ENCODE measurements at regions not wholly inside any gene's neighbourhood (a gene's known extent, or its start where the extent isn't known, plus 50 kb on each side); places are given as distances from the start of the nearest gene placed in this dataset.

DNA sequence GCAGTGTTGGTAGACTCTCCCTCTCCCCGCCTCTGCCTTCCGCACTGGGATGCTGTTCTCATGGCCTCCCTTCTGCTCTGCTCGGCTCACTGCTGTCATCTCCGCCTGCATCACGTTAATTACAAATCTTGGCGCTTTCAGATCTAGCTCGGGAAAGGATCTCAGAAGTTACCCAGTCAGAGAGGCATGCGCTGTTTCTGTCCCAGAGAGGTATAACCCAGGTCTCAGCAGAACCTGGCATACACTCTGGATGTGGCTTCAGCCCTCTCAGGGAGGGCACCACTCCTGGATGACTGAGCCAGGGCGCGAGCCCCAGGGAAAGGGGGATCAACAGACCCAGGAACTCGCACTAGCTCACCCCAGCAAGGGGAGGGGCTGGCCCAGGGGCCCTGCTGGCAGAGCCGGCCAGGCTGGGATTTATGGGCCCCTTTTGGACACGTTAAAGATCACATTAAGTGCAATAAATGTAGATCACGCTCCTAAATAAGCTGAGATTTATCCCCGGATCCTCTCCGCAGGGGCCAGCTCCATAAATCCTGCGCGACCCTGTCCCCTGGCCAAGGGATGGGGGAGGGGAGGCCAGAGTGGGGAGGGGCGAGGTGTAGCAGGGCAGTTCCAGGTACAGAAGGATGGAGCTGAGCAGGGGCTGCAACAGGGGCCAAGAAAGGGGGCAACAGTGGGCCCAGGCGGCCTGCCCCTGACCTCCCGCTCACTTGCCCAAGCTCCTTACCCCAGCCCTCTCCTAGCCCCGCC lies 101.3 kb upstream of the ZBTB40 start:
- TF ChIP-seq POLR2A (IDR thresholded peaks at IDR 0.05), result no peak
- TF ChIP-seq, protein P1, sequence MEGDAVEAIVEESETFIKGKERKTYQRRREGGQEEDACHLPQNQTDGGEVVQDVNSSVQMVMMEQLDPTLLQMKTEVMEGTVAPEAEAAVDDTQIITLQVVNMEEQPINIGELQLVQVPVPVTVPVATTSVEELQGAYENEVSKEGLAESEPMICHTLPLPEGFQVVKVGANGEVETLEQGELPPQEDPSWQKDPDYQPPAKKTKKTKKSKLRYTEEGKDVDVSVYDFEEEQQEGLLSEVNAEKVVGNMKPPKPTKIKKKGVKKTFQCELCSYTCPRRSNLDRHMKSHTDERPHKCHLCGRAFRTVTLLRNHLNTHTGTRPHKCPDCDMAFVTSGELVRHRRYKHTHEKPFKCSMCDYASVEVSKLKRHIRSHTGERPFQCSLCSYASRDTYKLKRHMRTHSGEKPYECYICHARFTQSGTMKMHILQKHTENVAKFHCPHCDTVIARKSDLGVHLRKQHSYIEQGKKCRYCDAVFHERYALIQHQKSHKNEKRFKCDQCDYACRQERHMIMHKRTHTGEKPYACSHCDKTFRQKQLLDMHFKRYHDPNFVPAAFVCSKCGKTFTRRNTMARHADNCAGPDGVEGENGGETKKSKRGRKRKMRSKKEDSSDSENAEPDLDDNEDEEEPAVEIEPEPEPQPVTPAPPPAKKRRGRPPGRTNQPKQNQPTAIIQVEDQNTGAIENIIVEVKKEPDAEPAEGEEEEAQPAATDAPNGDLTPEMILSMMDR (IDR thresholded peaks at IDR 0.05), result no peak
- no peak for TF ChIP-seq POLR2AphosphoS5 (IDR thresholded peaks at IDR 0.05)
